Activated CD4-positive, alpha-beta memory T cell treated with anti-CD3 and anti-CD28 coated beads, Interleukin-2, amount 10 ng/mL, durations not matched to agents 7 days and 5 days (primary cell): ENCODE measurements at regions not wholly inside any gene's neighbourhood (a gene's known extent, or its start where the extent isn't known, plus 50 kb on each side); places are given as distances from the start of the nearest gene placed in this dataset.
"Not testable (repeated sequence)": the region's sequence is repeated elsewhere in the genome, so short reads cannot be mapped to it uniquely, and the experiment has no call there.

ENCODE experiments used
- CTCF ChIA-PET: fragments of 350-600 bp; sonication (Branson Sonifier 250); formaldehyde crosslinking; loops from one replicate; lab custom pipeline; 2021; ENCODE audit warnings: antibody characterized with exemption, inconsistent platforms; lab: Charles Lee
- POLR2A ChIA-PET: fragments of 350-600 bp; sonication (Branson Sonifier 250); formaldehyde crosslinking; loops from one replicate; lab custom pipeline; 2021; ENCODE audit warnings: antibody characterized with exemption; lab: Charles Lee
- DNase-seq: peaks from one replicate; pipeline ENCODE4 v3.0.0-alpha.2; 2020
- H3K27ac Mint-ChIP-seq: one replicate; pipeline ENCODE4 v1.8.0; 2021; ENCODE audit warnings: mild to moderate bottlenecking, mixed read lengths
- H3K27me3 Mint-ChIP-seq: one replicate; pipeline ENCODE4 v1.8.0; 2021; ENCODE audit warnings: mixed read lengths
- H3K36me3 Mint-ChIP-seq: one replicate; pipeline ENCODE4 v1.8.0; 2021; ENCODE audit warnings: low read depth, mixed read lengths
- H3K4me1 Mint-ChIP-seq: one replicate; pipeline ENCODE4 v1.8.0; 2021; ENCODE audit warnings: mixed read lengths
- H3K4me3 Mint-ChIP-seq: one replicate; pipeline ENCODE4 v1.8.0; 2021; ENCODE audit warnings: mild to moderate bottlenecking, mixed read lengths
- H3K9me3 Mint-ChIP-seq: one replicate; pipeline ENCODE4 v1.8.0; 2021; ENCODE audit warnings: mixed read lengths

DNA sequence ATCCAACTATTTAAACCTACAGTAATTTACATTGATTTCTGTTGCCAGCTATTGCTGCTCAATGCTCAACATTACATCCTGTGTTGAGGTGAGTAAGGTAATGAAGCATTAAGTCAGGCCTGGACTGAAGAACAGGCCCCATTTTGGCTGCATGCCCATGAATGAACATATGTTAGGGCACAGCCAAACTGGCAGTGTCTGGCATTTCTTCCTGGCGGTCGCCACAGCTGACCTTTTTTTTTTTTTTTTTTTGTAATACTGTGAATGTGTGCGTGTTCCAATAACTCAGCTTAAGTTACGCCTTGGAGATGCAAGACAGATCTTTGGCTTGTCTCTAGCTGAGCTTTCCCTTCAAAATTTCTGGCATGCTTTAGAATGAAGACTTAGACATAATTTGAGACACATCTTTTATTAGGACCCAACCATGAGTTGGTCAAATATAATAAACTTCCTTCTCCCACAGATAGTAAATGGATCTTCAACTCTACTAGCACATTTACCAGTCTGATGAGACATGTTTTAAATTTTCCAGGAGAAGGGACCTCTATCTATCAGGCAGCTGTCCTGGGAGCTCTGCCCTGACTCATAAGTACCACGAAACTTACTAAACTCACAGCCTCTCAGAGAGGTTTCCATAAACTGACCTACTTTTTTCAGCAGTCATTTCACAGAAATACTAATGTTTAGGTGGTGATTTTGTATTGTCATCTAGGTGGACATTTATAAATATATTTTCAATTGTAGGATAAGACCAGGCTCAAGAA lies 341.1 kb upstream of the RUNX1 start:
- ChIA-PET CTCF (interaction anchor here (0.8 kb wide), 1 partner anchor 645 kb away, joined by 3 read pairs; no protein-coding TSS in a partner anchor), POLR2A (interaction anchor here (1.0 kb wide), 1 partner anchor 343 kb away, joined by 3 read pairs; no protein-coding TSS in a partner anchor)
- Mint-ChIP-seq H3K9me3 (no peaks in the 10 kb centered on the region), H3K27me3 (no peaks in the 10 kb centered on the region), H3K36me3 (no peaks in the 10 kb centered on the region), H3K4me3 (no peak overlapping the region), H3K27ac (no peak overlapping the region), H3K4me1 (peaks cover 1% of the 10 kb centered on the region)
- DNase-seq, result no peak

DNA sequence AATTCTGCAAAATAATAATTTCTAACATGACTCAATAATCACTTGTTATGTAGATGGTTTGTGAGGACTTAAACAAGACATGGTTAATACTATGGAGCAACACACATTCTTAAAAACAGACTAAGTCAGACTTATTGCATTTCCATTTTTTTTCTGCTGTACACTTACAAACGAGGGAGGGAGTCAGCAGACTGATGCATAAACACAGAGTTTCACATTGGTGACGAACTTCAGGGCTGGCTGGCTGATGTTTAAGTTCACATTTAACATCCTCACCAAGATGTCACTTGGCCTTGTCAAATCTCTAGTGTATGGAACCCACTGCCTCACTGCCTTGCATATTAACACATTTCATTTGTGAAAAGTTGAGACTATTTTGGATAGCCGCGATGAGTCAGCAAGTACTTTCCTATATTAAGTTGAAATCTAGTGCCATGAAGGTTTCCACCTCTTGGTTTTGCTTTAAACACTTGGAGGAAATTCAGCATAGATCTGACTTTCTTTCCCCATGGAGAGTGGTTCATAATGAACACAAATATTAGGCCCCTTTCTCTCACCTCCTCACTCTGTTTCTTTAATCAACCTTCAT lies 337.5 kb upstream of the RUNX1 start:
- Mint-ChIP-seq H3K27me3 (peaks cover 5% of the 10 kb centered on the region), H3K9me3 (no peaks in the 10 kb centered on the region), H3K36me3 (no peaks in the 10 kb centered on the region), H3K4me1 (peaks cover 1% of the 10 kb centered on the region), H3K4me3 (no peak overlapping the region), H3K27ac (no peak overlapping the region)
- POLR2A ChIA-PET, result no interaction called here
- CTCF ChIA-PET, result no interaction called here
- no peak for DNase-seq

DNA sequence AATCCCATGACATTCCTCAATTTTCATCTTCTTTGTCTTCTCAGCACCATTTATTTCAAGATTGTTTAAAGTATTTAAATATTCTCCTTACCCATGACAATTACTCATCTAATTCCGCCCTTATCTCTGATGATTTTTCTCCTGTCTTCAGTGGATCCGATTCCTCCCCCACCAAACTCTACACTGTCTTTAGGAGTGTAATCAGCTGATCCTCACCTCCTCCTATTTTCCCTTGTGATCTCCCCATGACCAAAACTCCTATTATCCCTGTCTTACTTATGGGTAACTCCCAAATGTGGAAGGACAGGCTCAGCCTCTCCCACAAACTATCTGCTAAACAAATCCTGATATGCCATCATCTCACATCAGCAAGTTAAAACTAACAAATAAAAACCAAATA lies 335.3 kb upstream of the RUNX1 start:
- no peak for DNase-seq
- H3K27me3 Mint-ChIP-seq, result peaks cover 5% of the 10 kb centered on the region
- ChIA-PET CTCF (no interaction called here), POLR2A (no interaction called here)
- H3K36me3 Mint-ChIP-seq, result no peaks in the 10 kb centered on the region
- H3K4me3 Mint-ChIP-seq, result no peak overlapping the region
- no peaks in the 10 kb centered on the region for H3K4me1 Mint-ChIP-seq
- H3K27ac Mint-ChIP-seq, result no peak overlapping the region
- H3K9me3 Mint-ChIP-seq, result no peaks in the 10 kb centered on the region

DNA sequence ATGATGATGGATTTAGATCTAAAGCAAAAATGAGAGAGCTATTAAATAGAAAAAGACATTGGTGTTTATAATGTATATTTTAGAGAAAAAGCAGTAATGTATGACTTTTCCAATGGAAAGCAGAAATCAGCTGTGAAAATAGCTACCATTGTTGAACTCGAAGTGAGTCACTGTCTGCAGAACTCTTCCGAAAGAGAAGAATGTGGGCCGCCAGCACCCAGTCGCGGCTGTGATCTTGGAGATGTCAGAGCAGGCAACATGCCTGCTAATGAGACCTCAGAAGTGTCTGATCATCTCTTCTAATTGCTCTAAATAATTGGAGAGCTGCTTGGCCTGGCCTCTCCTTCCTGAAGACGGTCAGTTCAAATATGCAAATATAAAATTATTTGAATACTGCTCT lies 333.6 kb upstream of the RUNX1 start:
- H3K36me3 Mint-ChIP-seq, result no peaks in the 10 kb centered on the region
- no peak for DNase-seq
- peaks cover 5% of the 10 kb centered on the region for H3K27me3 Mint-ChIP-seq
- H3K27ac Mint-ChIP-seq, result no peak overlapping the region
- ChIA-PET POLR2A (no interaction called here), CTCF (no interaction called here)
- H3K4me3 Mint-ChIP-seq, result no peak overlapping the region
- H3K9me3 Mint-ChIP-seq, result no peaks in the 10 kb centered on the region
- H3K4me1 Mint-ChIP-seq, result no peaks in the 10 kb centered on the region

- Mint-ChIP-seq H3K36me3 (no peaks in the 10 kb centered on the region), H3K4me3 (no peak overlapping the region), H3K4me1 (no peaks in the 10 kb centered on the region), H3K27ac (no peak overlapping the region), H3K27me3 (peaks cover 5% of the 10 kb centered on the region), H3K9me3 (no peaks in the 10 kb centered on the region)
- CTCF ChIA-PET, result no interaction called here
- POLR2A ChIA-PET, result no interaction called here
- DNase-seq, result no peak
Measured at GRCh38 chr21:35381743-35382310, 332.7 kb upstream of the RUNX1 start.

- H3K36me3 Mint-ChIP-seq, DNase-seq, H3K27me3 Mint-ChIP-seq, H3K27ac Mint-ChIP-seq, POLR2A ChIA-PET, H3K9me3 Mint-ChIP-seq, CTCF ChIA-PET, H3K4me1 Mint-ChIP-seq, H3K4me3 Mint-ChIP-seq: not testable (repeated sequence)
Measured at GRCh38 chr21:35380304-35380703, 331.2 kb upstream of the RUNX1 start.

DNA sequence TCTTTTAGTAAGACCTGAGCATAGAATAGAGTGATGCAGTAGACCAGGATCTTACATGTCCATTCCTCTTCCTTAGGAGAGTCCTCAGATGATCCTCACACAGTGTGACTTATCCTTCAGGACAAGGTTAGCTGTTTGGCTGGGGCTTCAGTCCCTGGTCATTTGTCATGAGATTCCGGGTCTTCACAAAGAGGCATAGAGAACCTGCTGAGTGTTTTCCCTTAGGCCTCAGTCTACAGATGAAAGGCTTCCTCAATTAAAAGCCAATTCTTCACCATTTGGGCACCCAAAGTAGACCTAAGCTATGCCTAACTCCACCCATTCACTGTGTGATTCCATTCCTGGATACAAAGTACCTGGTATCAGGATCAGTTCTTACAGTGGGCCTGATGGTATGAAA lies 329.8 kb upstream of the RUNX1 start:
- no peak overlapping the region for H3K4me3 Mint-ChIP-seq

GRCh38 chr21:35377505-35378090 lies 328.5 kb upstream of the RUNX1 start:
- H3K4me1 Mint-ChIP-seq, result no peaks in the 10 kb centered on the region
- no peaks in the 10 kb centered on the region for H3K9me3 Mint-ChIP-seq
- ChIA-PET CTCF (no interaction called here), POLR2A (no interaction called here)
- H3K27ac Mint-ChIP-seq, result no peak overlapping the region
- DNase-seq, result no peak
- no peaks in the 10 kb centered on the region for H3K36me3 Mint-ChIP-seq
- H3K27me3 Mint-ChIP-seq, result no peaks in the 10 kb centered on the region
- H3K4me3 Mint-ChIP-seq, result no peak overlapping the region

More for the DNA sequence above, 329.8 kb upstream of the RUNX1 start:
- ChIA-PET CTCF (interaction anchor here (0.5 kb wide), 1 partner anchor 516 kb away, joined by 4 read pairs; no protein-coding TSS in a partner anchor), POLR2A (no interaction called here)
- no peak for DNase-seq
- Mint-ChIP-seq H3K4me1 (no peaks in the 10 kb centered on the region), H3K9me3 (no peaks in the 10 kb centered on the region), H3K27ac (no peak overlapping the region), H3K36me3 (no peaks in the 10 kb centered on the region), H3K27me3 (peaks cover 3% of the 10 kb centered on the region)

GRCh38 chr21:35376406-35377135 lies 327.5 kb upstream of the RUNX1 start:
- Mint-ChIP-seq H3K4me3 (no peak overlapping the region), H3K9me3 (no peaks in the 10 kb centered on the region), H3K27me3 (no peaks in the 10 kb centered on the region), H3K36me3 (no peaks in the 10 kb centered on the region), H3K27ac (no peak overlapping the region), H3K4me1 (no peaks in the 10 kb centered on the region)
- POLR2A ChIA-PET, result no interaction called here
- no peak for DNase-seq
- CTCF ChIA-PET, result no interaction called here

- H3K9me3 Mint-ChIP-seq, result no peaks in the 10 kb centered on the region
- no peak overlapping the region for H3K4me3 Mint-ChIP-seq
- ChIA-PET CTCF (no interaction called here), POLR2A (no interaction called here)
- no peak for DNase-seq
- no peaks in the 10 kb centered on the region for H3K4me1 Mint-ChIP-seq
- H3K27ac Mint-ChIP-seq, result no peak overlapping the region
- H3K27me3 Mint-ChIP-seq, result no peaks in the 10 kb centered on the region
- no peaks in the 10 kb centered on the region for H3K36me3 Mint-ChIP-seq
Measured at GRCh38 chr21:35375115-35375514, 326.0 kb upstream of the RUNX1 start.

- POLR2A ChIA-PET, result no interaction called here
- no peaks in the 10 kb centered on the region for H3K27me3 Mint-ChIP-seq
Measured at GRCh38 chr21:35373998-35374397, 324.9 kb upstream of the RUNX1 start.

GRCh38 chr21:35372201-35372600 lies 323.1 kb upstream of the RUNX1 start:
- H3K9me3 Mint-ChIP-seq, result no peaks in the 10 kb centered on the region
- ChIA-PET POLR2A (no interaction called here), CTCF (no interaction called here)
- no peaks in the 10 kb centered on the region for H3K27me3 Mint-ChIP-seq
- no peaks in the 10 kb centered on the region for H3K36me3 Mint-ChIP-seq
- no peak overlapping the region for H3K27ac Mint-ChIP-seq
- H3K4me3 Mint-ChIP-seq, result no peak overlapping the region
- no peak for DNase-seq
- no peaks in the 10 kb centered on the region for H3K4me1 Mint-ChIP-seq

More at GRCh38 chr21:35373998-35374397, 324.9 kb upstream of the RUNX1 start:
- H3K9me3 Mint-ChIP-seq, result no peaks in the 10 kb centered on the region
- H3K27ac Mint-ChIP-seq, result no peak overlapping the region
- no peaks in the 10 kb centered on the region for H3K36me3 Mint-ChIP-seq
- DNase-seq, result no peak
- CTCF ChIA-PET, result no interaction called here
- H3K4me1 Mint-ChIP-seq, result no peaks in the 10 kb centered on the region
- no peak overlapping the region for H3K4me3 Mint-ChIP-seq

DNA sequence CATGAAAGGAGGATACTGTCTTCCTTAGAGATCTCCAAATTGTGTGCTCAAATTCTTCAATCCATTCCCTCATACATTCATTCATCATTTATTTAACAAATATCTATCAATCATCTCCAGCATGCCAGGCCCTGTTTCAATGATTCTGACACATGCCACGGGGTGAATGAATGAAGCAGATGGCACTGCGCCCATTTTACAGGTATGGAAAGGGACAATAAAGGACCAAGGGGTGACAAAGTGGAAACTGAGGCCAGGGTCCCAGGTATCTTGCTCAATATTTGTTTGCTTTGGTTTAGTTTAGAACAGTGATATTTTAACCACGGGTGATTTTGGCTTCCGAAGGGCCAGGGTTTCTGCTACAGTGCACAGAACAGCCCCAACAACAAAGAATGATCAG lies 321.6 kb upstream of the RUNX1 start:
- ChIA-PET POLR2A (no interaction called here), CTCF (no interaction called here)
- H3K36me3 Mint-ChIP-seq, result no peaks in the 10 kb centered on the region
- no peak overlapping the region for H3K27ac Mint-ChIP-seq
- DNase-seq, result no peak
- H3K9me3 Mint-ChIP-seq, result no peaks in the 10 kb centered on the region
- no peak overlapping the region for H3K4me3 Mint-ChIP-seq
- H3K4me1 Mint-ChIP-seq, result no peaks in the 10 kb centered on the region
- H3K27me3 Mint-ChIP-seq, result no peaks in the 10 kb centered on the region
